Esophagus muscularis mucosa (tissue), 4 donors: ENCODE measurements at regions not wholly inside any gene's neighbourhood (a gene's known extent, or its start where the extent isn't known, plus 50 kb on each side); places are given as distances from the start of the nearest gene placed in this dataset.

Experiments
- EP300 ChIP-seq: sonication (generic); formaldehyde crosslinking; IDR thresholded peaks from one replicate; pipeline ENCODE4 v1.6.1; 2017; ENCODE audit warnings: antibody characterized with exemption
- POLR2A ChIP-seq: fragments of 450-650 bp; IDR thresholded peaks from one replicate; pipeline ENCODE4 v1.6.1; 2017; ENCODE audit warnings: antibody characterized with exemption, moderate library complexity, mild to moderate bottlenecking, low read depth
- POLR2AphosphoS5 ChIP-seq, 2 donors: sonication (generic); formaldehyde crosslinking; IDR thresholded peaks; one replicate each; pipeline ENCODE4 v1.6.1; 2017; ENCODE audit warnings: antibody characterized with exemption in 2 of 2
- TF ChIP-seq, protein P1 (sequence below), 3 experiments: fragments of 200-600 bp in 2 of 3; fragments of 450-650 bp in 1 of 3; sonication (generic) in 2 of 3; IDR thresholded peaks; one replicate each; pipeline ENCODE4 v1.5.1; 2017 to 2019; ENCODE audit warnings: antibody characterized with exemption in 3 of 3, mild to moderate bottlenecking in 2 of 3, moderate library complexity in 1 of 3

GRCh38 chr20:61178551-61179071 lies 73.5 kb upstream of the CDH4 start:
- no peak for TF ChIP-seq POLR2A
- TF ChIP-seq POLR2AphosphoS5 (IDR thresholded peaks at IDR 0.05) = no peak
- TF ChIP-seq, protein P1, sequence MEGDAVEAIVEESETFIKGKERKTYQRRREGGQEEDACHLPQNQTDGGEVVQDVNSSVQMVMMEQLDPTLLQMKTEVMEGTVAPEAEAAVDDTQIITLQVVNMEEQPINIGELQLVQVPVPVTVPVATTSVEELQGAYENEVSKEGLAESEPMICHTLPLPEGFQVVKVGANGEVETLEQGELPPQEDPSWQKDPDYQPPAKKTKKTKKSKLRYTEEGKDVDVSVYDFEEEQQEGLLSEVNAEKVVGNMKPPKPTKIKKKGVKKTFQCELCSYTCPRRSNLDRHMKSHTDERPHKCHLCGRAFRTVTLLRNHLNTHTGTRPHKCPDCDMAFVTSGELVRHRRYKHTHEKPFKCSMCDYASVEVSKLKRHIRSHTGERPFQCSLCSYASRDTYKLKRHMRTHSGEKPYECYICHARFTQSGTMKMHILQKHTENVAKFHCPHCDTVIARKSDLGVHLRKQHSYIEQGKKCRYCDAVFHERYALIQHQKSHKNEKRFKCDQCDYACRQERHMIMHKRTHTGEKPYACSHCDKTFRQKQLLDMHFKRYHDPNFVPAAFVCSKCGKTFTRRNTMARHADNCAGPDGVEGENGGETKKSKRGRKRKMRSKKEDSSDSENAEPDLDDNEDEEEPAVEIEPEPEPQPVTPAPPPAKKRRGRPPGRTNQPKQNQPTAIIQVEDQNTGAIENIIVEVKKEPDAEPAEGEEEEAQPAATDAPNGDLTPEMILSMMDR (IDR thresholded peaks at IDR 0.05) = no peak
- no peak for TF ChIP-seq EP300
